ENCODE measurements at regions not wholly inside any gene's neighbourhood (a gene's known extent, or its start where the extent isn't known, plus 50 kb on each side); places are given as distances from the start of the nearest gene placed in this dataset.

- BruUV-seq (replicated peaks): no TSS peak
- Histone ChIP-seq H3K9me3 (ENCODE audit: low read length) (no peaks in the 10 kb centered on the region), H2AFZ (ENCODE audit: low read length) (no peak overlapping the region), H3K9ac (ENCODE audit: insufficient read depth, low read depth, low read length) (no peak overlapping the region), H3K27me3 (ENCODE audit: control insufficient read depth in 1 of 2, insufficient read depth in 2 of 2, low read length in 2 of 2) (no peaks in the 10 kb centered on the region), H3K36me3 (replicated peaks in 1 of 2; ENCODE audit: control insufficient read depth in 1 of 2, insufficient read depth in 2 of 2, low read length in 2 of 2) (no peaks in the 10 kb centered on the region), H3K4me2 (ENCODE audit: low read depth, low read length) (no peak overlapping the region), H4K20me1 (ENCODE audit: insufficient read depth, low read length) (no peaks in the 10 kb centered on the region), H3K4me1 (ENCODE audit: insufficient read depth, low read length) (peaks cover 62% of the 10 kb centered on the region), H3K79me2 (ENCODE audit: insufficient read depth, low read length) (no peaks in the 10 kb centered on the region), H3K27ac (ENCODE audit: extremely low read length, insufficient read depth, low read length) (no peak overlapping the region), H3K4me3 (replicated peaks in 1 of 3; ENCODE audit: insufficient read depth in 1 of 3, low read depth in 2 of 3, low read length in 3 of 3) (no peak overlapping the region)
- WGBS (ENCODE audit: low lambda C conversion rate): 6% methylated on average over 2 of the region's 2 CpGs
- DNase-seq (ENCODE audit: low spot score) (no peak), ATAC-seq (peak; percentile 36), FAIRE-seq (no peak)
- ChIA-PET POLR2A (no interaction called here), CTCF (ENCODE audit: low intra/inter-chr PET ratio, low total read pairs) (no interaction called here)
- in situ Hi-C loops (cut with HindIII; ENCODE audit: extremely low pct_ligation_motif_present, low pct_unique_long_range_greater_than_20kb) (loop anchor here (10.0 kb wide), 2 partner anchors 150 to 260 kb away; partner anchors contain the start of gene THBS1), intact Hi-C loops (cut with micrococcal nuclease; ENCODE audit: unreplicated experiment) (loop anchor here (1.0 to 10.0 kb wide), 6 partner anchors 20 to 308 kb away; partner anchors contain the start of gene THBS1)
- TF ChIP-seq NFE2L1 (CRISPR knock-in tag; IDR thresholded peaks at IDR 0.05; ENCODE audit: borderline replicate concordance) (no peak), ATF1 (CRISPR knock-in tag; IDR thresholded peaks at IDR 0.05) (peak; percentile 2; the same call in 1 of the 2 replicates), FOXJ3 (CRISPR knock-in tag; IDR thresholded peaks at IDR 0.05; ENCODE audit: borderline replicate concordance) (peak; percentile 30; the same call in 1 of the 2 replicates), ZNF616 (CRISPR knock-in tag; IDR thresholded peaks at IDR 0.05; ENCODE audit: low read depth) (no peak), ZNF317 (CRISPR knock-in tag; IDR thresholded peaks at IDR 0.05) (0 out of 2 replicates have a peak, but pooled peaks have one; percentile 4), ELF4 (CRISPR knock-in tag; IDR thresholded peaks at IDR 0.05; ENCODE audit: borderline replicate concordance) (0 out of 2 replicates have a peak, but pooled peaks have one; percentile 10), YEATS2 (CRISPR knock-in tag; IDR thresholded peaks at IDR 0.05; ENCODE audit: borderline replicate concordance) (no peak), GABPA (IDR thresholded peaks at IDR 0.05; ENCODE audit: low read depth, low read length) (no peak), GABPA (CRISPR knock-in tag; IDR thresholded peaks at IDR 0.05; ENCODE audit: low read depth) (0 out of 2 replicates have a peak, but pooled peaks have one; percentile 1), ZFP41 (CRISPR knock-in tag; IDR thresholded peaks at IDR 0.05; ENCODE audit: borderline replicate concordance) (no peak)
- TF ChIP-seq, protein P1, sequence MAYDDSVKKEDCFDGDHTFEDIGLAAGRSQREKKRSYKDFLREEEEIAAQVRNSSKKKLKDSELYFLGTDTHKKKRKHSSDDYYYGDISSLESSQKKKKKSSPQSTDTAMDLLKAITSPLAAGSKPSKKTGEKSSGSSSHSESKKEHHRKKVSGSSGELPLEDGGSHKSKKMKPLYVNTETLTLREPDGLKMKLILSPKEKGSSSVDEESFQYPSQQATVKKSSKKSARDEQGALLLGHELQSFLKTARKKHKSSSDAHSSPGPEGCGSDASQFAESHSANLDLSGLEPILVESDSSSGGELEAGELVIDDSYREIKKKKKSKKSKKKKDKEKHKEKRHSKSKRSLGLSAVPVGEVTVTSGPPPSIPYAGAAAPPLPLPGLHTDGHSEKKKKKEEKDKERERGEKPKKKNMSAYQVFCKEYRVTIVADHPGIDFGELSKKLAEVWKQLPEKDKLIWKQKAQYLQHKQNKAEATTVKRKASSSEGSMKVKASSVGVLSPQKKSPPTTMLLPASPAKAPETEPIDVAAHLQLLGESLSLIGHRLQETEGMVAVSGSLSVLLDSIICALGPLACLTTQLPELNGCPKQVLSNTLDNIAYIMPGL (CRISPR knock-in tag; IDR thresholded peaks at IDR 0.05; ENCODE audit: borderline replicate concordance in 1 of 2, low read depth in 1 of 2): 0 out of 4 replicates have a peak, but pooled peaks of 1 of the 2 experiments have one; percentile 11
These were observed 145.6 kb upstream of the THBS1 start for GRCh38 chr15:39435244-39435643.
